GM18498 (cell line): ENCODE measurements at regions not wholly inside any gene's neighbourhood (a gene's known extent, or its start where the extent isn't known, plus 50 kb on each side); places are given as distances from the start of the nearest gene placed in this dataset.
"Not testable (repeated sequence)": the region's sequence is repeated elsewhere in the genome, so short reads cannot be mapped to it uniquely, and the experiment has no call there.

Source experiments
- ATAC-seq: cut with Tn5 transposase; IDR thresholded peaks from one replicate; pipeline ENCODE4 v1.9.1; 2021; ENCODE audit warnings: mild to moderate bottlenecking, moderate library complexity; ENCODE audit not compliant: unreplicated experiment

DNA sequence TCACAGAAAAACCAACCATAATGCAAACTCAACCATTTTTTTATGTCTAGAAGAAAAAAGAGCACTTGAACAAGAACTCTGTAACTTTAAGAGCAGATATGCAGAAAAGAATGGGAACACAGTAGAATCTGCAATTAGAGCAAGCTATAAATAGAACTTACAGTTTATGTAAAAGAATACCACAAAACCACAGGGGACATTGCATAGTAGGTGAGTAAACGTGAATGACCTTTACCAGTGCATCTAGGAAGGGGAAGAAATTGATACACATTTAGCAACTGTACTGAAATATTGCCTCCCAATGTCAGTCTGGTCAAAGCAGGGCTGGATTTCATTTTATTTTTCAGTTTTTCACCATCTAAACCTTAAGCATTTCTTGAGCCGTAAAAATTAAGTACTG is 242.2 kb upstream of the EDNRB start:
- ATAC-seq = peak; percentile 66

- ATAC-seq = no peak
Measured at GRCh38 chr13:78152415-78152814, 233.8 kb upstream of the EDNRB start.

GRCh38 chr13:78147905-78148304 is 229.3 kb upstream of the EDNRB start:
- no peak for ATAC-seq

GRCh38 chr13:78145276-78145675 is 226.6 kb upstream of the EDNRB start:
- no peak for ATAC-seq

- no peak for ATAC-seq
Measured at GRCh38 chr13:78139765-78140164, 221.1 kb upstream of the EDNRB start.

GRCh38 chr13:78138756-78139155 is 220.1 kb upstream of the EDNRB start:
- ATAC-seq = no peak

- ATAC-seq = peak; percentile 88
Measured at GRCh38 chr13:78137404-78138142, 218.9 kb upstream of the EDNRB start.

- no peak for ATAC-seq
Measured at GRCh38 chr13:78136966-78137365, 218.3 kb upstream of the EDNRB start.

DNA sequence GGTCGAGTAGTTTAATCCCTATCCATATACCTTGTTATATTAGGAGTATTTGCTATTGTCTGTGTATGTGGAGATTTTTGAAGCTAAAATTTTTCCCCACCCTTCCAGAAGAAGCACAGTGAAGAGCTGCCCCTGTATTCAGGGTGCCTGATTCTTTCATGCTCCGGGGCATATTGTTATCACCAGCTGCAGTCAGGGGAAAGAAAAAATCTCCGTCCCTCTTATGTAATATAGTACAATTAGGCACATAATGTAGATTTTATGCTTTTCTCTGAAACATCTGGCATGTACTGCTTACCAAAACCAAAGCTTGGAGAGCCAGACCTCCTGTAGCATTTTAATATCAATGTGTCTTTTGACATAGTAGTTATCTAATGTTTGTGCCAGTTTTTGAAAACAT is 214.9 kb upstream of the EDNRB start:
- no peak for ATAC-seq

GRCh38 chr13:78131811-78132210 is 213.2 kb upstream of the EDNRB start:
- ATAC-seq = no peak

GRCh38 chr13:78131346-78131745 is 212.7 kb upstream of the EDNRB start:
- ATAC-seq = no peak

- ATAC-seq = no peak
Measured at GRCh38 chr13:78129823-78130222, 211.2 kb upstream of the EDNRB start.

DNA sequence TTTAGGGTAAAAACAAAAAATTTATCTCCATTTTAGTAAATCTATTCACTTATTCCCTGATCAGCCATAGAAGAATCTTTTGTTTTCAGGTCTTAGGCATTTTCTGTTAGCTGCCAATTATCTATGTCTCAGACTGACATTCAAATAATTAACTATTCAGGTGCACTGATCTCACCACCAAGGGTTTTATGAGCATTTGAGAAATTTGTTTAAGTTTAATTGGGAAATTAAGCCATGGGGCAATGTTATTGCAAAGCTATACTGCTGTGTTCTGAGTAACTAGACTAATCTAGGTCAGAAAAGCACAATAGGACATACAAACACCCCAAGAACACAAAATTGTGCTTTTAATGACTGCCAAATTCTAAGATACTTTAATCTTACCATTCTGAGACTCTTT is 210.7 kb upstream of the EDNRB start:
- no peak for ATAC-seq

- ATAC-seq = peak; percentile 58
Measured at GRCh38 chr13:78121459-78122348, 203.1 kb upstream of the EDNRB start.

DNA sequence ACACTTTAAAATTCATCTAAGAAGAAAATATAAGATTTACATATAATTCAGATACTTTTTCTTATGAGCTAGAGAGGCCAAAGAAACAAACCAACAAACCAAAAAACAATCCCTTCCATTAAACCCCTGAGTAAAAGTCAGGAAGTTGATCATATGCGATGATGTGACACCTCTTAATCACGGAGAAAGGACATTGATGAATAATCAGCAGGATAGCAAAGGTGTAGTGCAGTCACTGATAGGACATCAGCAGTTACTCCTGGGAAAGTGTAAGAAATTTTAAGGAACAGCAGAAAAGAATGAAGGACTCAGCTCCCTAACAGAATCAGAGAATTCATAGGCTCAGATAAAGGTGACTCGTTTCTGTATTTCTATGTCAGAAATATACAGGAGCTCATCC is 202.4 kb upstream of the EDNRB start:
- no peak for ATAC-seq

GRCh38 chr13:78120144-78120543 is 201.5 kb upstream of the EDNRB start:
- ATAC-seq = not testable (repeated sequence)

DNA sequence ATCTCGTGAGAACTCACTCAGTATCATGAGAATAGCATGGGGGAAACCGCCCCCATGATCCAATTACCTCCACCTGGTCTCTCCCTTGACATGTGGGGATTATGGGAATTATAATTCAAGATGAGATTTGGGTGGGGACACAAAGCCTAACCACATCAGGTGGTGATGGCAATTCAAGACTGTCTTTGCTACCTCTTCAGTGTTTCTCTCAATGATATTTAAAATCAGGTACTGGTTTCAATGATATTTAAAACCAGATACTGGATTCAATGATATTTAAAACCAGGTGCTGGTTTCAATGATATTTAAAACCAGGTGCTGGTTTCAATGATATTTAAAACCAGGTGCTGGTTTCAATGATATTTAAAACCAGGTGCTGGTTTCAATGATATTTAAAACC is 198.4 kb upstream of the EDNRB start:
- not testable (repeated sequence) for ATAC-seq

DNA sequence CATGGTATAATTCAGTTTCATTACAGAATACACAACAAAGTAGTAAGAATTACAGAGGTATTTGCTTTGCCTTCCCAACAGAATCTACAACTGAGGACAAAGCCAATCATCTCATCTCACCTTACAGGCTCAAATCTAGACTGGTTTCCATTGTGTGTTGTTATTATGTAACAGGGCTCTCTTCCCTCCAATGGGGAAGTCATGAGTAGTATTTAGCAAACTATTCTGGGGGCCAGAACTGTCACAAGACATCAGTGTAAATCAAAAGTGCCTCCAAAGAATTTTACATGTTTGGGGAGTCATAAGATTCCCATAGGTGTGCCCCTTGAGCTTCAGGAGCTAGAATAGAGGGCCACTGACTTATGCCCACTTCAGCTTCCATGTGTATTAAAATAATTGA is 187.0 kb upstream of the EDNRB start:
- ATAC-seq = no peak

GRCh38 chr13:78103936-78104335 is 185.3 kb upstream of the EDNRB start:
- ATAC-seq = no peak

GRCh38 chr13:78102741-78103140 is 184.1 kb upstream of the EDNRB start:
- ATAC-seq = no peak

GRCh38 chr13:78102121-78102677 is 183.6 kb upstream of the EDNRB start:
- ATAC-seq = peak; percentile 73

DNA sequence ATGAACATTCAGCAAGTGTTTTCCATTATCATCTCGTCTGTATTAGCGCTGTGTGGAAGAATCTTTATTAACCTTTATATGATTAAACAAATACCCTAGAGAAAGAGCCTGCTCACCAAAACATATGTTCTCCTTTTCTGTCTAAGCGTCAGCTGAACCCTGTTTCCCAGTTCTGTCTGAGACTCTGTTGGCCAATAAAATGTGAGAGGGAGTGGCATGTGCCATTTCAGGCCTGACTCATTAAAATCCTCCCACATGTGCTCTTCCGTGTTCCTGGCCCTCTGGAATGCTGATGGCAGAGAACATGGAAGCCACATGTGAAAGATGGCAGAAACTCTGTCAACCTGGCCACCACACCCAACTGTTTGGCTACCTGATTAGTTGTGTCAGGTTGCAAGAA is 181.9 kb upstream of the EDNRB start:
- ATAC-seq = no peak
